HG03175 (cell line): ENCODE measurements at regions not wholly inside any gene's neighbourhood (a gene's known extent, or its start where the extent isn't known, plus 50 kb on each side); places are given as distances from the start of the nearest gene placed in this dataset.

Experiments used
- ATAC-seq: cut with Tn5 transposase; IDR thresholded peaks from one replicate; pipeline ENCODE4 v1.9.1; 2021; ENCODE audit warnings: mild to moderate bottlenecking, moderate library complexity; ENCODE audit not compliant: unreplicated experiment

DNA sequence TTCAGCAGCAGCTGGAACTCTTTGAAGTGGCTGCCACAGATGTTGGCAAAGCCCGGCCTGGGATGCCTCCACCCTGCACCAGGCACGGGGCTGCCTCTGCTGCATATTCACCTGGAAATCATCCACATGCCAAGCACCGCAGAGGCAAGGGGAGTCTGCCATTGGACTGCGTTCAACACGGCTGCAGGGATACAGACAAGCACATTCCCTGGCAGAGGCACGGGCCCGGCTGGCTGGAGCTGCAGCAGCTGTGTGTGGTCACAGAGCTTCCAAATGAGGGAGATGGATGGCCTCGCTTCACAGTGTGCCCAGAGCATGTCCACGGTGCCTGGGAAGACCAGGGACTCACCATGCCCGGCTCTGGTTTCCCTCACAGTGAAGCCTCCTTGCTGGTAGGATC, 1378.9 kb downstream of the TBC1D22A start:
- no peak for ATAC-seq

DNA sequence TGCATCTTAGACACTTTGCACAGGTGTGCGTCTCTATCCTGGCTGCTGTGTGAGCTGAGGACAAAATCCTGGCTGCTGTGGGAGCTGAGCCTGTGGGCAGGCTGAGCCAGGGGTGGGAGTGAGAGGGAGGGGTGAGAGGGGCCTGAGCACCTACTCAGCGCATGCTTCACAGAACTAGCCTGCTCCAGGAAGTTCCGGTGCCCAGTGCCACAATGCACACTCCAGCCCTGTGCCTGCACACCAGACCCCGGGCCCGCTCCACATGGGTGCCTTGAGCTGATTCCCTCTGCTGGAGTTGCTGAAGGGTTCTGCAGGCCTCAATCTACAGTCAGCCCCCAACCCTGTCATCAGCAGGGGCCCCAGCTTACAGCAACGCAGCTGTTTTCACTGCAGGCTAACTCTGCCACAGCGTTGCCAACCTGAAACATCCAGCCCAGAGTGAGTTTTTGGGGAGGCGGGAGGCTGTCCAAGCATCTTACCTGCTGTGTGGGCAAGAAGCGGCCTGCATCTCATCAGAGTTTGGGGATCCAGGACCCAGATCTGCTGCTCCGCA, 1377.9 kb downstream of the TBC1D22A start:
- ATAC-seq: no peak

DNA sequence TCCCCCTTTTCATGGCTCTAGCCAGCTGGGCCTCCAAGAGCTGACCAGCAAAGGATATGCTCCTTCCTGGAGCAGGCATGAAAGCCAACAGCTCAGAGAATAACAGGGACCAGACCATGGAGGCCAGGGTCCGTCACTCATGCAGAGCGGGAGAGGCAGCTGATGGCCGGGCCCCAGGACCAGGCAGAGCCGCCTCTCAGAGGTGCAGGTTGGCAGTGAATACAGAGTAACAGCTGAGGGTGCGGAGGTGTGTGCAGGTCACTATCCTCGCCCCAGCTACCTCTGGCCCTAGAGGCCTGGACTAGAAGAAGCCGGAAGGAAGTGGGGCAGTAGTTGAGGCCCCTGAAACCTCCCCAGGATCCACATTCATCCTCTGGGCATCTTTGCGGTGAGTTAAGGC, 1377.3 kb downstream of the TBC1D22A start:
- no peak for ATAC-seq

DNA sequence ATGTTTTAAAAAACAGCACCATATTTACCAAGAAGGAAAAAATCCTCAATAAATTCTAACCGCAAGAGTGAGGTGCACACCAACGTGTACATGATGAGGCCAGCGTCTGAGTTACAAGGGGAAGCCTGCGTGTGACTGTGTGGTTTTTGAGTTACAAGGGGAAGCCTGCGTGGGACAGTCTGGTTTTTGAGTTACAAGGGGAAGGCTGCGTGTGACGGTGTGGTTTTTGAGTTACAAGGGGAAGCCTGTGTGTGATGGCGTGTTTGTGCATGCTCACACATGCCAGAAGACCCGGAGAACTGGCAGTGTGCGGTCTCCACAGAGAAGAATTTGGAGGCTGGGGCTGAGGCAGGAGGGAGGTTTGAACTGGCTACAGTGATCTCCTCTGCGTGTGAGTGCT, 1376.4 kb downstream of the TBC1D22A start:
- ATAC-seq: no peak

DNA sequence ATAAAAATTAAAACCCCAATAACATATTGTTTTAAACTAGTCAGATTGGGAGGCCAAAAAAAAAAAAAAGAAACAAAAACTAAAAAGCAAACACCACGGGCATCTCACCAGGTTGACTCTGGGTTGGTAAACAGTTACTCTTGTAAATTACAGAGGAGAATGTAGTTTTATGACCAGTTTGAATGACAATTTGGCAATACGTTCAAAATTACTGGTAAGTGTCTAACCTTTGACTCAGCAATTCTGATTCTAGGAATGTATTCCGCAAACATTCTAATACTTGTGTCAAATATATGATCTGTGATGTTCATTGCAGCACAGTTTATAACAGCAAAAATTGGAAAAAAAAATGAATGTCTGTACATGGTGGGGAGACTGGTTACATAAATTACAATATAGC, 1376.0 kb downstream of the TBC1D22A start:
- ATAC-seq: no peak

DNA sequence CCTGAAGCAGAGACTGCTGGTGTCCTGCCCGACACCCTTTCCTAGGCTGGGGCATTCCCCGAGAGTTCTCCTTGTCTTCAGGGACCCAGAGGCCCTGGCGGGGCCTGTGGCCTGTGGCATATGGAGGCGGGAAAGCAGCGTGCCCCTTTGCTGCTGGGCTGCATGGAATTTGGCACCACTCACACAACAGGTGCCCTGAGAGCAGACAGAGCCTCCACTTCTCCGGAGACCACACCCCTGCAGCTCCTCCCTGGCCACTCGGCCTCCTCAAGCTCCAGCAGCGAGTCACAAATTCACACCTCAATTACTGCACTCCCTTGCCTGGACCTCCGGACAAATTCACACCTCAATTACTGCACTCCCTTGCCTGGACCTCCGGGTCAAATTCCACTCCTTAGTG, 1375.2 kb downstream of the TBC1D22A start:
- ATAC-seq: no peak

DNA sequence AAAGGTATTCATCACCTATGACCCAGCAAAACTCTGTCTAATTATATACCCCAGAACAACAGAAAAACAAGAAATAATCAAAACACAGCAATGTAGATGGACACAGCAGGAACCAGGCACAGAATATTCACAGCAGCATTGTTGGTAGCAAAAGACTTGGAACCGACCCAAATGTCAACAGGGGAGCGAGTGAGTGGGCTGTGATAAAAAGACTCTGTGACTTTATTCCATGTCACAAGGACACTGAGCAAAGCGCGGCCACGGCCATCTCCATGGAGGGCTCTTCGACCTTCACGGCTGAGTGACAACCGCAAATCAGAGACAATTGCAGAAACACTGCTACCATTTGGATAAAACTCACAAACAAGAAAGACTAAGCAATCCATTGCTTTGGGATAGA, 1373.1 kb downstream of the TBC1D22A start:
- no peak for ATAC-seq

DNA sequence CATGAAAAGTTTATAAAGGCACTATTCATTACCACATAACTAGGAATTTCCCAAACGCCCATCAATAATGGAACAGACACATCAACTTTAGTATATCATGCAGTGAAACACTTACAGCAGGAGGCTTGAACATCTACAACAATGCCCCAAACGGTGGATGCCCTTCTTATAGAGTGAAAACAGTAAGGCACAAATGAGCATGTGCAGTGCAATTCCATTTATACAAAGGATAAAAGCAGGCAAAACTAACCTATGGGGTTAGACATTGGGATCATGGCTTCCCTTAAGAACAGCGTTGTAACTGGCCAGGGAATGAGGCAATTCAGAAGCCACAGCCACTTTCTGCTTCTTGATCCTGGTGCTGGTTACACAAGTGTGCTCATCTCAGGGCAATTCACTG, 1363.0 kb downstream of the TBC1D22A start:
- ATAC-seq: no peak

DNA sequence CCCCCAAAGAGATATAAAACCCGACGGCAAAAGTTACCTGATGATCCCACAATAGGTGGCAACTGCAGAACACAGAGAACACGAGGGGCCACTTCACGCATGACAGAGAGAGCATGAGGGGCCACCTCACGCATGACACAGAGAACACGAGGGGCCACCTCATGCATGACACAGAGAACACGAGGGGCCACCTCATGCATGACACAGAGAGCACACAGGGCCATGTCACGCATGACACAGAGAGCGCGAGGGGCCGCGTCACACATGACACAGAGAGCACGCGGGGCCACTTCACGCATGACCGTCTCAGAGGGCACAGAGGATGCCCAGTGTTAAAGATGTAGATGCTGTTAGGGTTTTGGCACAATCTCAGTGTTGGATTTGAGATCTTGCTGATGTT, 1359.5 kb downstream of the TBC1D22A start:
- no peak for ATAC-seq

DNA sequence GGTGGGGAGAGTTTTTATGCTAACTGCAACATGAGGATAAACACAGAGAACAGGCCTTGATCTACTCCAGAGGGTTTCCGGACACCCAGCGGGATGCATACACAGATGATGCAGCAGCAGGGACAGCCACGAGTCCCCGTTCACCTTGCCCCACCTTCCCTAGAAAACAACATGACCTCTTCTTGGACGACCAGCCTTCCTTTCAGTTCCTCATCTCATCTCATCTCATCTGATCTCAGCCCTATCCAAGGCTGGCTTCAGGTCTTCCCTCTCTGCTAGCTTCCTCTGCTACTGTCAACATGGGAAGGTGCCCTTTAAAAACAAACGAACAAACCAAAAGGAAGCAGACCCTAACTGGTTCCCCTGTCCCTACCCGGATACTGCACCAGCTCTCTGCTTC, 1356.2 kb downstream of the TBC1D22A start:
- ATAC-seq: no peak

DNA sequence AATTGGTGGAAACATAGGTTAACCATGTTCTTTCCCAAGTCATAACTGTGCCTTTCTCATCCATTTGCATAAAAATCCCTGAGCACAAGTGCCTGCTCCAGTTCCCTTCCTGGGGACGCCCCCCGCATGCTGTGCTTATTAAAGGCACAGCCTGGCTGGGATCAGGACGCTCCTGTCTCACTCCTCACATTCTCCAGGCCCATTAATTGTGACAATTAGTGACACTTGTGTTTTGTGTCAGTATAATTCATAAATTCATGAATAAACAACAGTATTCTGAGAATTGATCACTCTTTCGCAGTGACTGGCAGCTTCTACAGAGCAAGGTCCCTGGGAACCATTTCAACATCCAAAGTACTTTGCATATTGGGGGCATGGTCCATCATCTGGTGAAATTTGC, 1354.4 kb downstream of the TBC1D22A start:
- ATAC-seq: no peak

DNA sequence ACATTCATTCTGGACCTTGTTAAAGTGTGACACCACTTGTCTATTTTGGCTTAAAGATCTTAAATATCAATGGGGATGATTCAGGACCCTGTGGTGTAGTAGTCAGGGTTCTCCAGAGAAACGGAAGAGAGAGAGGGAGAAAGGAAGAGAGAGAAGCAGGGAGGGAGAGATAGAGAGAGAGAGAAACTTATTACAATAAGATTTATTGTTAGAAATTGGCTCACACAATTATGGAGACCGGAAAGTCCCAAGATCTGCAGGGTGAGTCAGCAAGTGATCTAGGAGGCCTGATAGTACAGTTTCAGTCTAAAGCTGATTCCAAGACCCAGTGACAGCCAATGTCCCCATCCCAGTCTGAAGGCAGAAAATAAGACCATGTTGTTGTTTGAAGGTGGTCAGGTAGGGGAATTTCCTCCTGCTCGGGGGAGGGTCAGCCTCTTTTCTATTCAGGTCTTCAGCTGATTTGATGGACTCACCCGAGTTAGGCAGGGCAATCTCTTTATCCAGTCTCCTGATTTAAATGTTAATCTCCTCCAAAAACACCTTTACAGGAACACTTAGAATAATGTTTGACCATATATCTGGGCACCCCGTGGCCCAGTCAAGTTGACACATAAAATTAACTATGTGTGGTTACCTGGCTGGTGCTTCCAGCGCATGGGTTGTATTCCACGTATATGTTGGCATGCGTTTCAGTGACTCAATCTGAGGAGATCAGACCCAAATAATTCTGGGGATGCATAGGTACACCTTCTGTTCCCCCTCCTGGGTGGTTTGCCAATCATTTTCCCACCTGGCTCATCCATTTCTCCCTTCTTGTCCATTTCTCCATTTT, 1350.5 kb downstream of the TBC1D22A start:
- no peak for ATAC-seq

DNA sequence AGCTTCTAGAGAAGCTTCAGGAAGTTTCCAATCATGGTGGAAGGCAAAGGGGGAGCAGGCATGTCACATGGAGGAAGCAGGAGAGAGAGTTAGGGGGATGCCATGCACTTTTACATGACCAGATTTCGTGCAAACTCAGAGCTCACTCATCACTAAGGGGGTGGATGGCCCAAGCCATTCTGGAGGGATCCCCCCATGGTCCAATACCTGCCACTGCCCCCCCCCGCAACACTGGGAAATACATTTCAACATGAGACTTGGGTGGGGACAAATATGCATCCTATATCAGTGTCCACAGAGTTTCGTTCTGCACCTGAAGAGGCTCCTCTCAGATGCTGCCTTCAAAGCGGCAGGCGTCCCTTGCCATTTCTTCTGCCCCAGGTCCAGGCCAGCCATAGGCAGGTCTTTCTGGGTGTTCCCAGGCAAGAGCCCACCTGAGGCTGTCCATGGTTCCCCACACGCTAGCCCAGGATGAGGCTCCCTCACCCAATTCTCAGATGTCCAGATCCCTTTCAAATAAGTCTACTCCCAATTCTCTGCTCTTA, 1344.3 kb downstream of the TBC1D22A start:
- no peak for ATAC-seq

DNA sequence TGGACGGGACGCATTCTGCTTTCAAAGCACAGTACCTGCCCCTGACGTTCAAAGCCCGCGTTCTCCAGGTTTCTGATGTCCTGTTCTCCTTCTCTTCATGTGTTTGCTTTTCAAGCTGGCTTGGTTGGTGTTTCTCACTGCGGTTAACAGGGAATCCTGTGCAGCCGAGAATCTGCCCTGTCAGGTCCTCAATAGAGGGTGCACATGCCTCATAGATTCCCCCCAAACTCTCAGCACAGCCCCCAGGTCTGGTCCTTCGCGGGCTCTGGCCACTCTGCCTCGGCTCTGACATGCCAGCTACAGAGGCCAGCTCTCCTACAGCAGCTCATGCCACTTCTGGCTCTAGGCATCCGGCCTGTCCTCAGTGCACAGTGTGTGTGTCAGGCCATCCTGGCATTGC, 1343.8 kb downstream of the TBC1D22A start:
- no peak for ATAC-seq

DNA sequence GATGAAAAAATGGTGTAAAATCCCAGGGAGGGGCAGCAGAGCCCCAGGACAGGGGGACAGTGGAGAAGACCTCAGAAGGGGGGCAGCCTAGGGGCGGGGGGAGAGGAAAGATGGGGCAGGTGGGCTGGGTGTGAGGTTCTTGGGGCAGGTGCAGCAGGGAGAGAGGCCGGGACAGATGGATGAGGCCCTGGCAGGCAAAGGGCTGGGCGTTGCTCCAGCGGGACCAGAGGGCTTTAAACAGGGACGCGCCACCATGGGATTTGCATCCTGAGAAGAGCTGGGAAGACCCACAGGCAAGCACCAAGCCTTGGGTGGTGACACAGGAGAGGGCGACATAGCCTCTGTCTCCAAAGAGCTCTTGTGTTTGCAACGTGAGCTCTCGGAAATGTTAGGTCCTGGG, 1342.8 kb downstream of the TBC1D22A start:
- no peak for ATAC-seq

DNA sequence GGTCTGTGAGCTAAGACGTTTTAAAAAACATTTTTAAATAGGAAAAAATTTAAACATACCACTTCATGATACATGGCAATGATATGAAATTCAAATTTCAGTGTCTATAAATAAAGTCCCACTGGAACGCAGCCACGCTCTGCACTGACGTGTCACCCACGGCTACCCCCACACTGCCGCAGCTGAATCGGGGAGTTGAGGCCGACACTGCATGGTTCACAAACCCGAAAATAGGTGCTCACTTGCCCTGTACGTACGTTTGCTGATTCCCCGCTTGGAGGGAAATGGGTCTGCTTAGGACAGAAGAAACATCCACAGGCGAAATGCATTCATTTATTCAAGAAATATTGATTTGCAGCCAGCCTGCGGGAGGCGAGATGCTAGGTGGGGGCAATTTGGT, 1342.3 kb downstream of the TBC1D22A start:
- no peak for ATAC-seq

DNA sequence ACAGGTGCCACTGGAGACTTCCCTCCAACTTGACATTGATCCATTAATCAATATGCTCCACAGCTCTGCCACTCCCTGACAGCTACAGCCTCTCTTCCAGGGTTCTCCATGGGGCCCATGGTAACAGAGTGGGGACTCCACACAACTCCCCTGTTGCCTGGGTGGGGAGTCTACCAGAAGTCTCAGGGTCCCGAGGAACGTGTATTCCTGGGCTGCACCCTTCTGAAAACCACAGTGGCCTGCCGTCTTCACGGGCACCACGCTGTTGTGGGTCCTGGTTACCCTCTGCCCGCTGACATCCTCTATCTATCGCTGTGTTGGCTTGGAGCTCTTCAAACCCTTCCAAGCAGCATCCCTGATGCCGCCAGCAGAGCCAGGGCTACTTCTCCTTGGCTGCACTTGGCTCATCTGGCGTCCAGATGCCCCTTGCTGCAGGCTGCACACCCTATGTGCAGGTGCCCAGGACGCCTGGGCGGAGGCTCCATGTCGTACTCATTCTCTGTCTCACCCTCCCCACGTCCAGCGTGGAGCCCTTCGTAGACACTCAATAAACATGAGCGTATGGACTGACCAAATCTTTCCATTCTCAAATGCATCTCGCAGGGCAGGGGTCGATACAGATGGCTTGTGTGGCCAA, 1341.8 kb downstream of the TBC1D22A start:
- ATAC-seq: no peak

DNA sequence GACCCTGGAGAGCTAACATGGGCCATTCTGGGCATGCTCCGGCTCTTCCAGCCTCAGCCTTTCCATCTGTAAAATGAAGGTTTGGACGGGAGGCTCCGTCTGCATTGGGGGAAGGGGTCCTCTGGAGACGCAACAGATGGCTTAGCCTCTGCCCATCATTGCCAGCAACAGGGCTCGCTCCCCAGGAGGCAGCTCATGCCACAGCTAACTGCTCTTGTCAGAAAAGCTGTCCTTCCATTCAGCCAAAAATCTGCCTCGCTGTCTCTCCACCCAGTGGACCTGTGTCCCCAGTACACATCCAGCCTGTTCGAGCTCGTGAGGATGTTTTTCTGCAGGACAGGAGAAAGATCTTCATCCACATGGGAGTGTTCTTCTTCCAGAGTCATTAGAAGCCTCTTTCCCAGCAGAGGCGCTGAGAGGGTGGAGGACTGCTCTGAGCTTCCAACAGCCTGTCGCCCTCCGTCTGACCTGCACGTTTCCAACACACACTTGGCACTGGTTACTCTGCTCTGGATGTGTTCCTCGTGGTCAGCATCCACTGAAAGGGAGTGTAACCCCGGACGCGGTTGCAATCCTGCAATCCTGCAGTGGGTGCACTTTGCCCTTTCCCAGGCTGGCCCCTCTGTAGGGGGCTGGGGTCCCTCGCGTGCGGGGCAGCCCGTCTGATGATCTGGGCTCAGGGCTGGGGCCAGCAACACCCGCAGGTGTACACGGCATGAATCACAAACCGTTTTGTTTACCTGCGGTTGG, 1340.9 kb downstream of the TBC1D22A start:
- ATAC-seq: no peak

DNA sequence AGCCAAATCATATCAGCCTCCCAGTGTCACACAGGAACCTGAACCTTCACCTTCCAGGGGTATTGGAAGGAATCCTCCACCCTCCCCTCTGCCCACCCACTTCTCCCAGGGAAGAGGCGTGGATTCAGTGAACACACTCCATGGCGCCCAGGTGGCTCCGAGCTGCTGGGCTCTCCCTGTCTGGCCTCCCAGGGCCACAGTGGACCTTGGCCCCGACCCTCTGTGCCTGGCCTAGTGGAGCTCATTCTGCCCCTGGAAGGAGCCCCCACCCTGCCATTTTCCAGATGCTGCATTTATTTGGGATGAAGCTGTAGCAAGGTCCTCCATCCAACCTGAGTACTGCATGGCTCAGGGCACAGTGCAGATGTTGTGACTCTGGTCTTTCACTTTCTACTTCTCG, 1340.1 kb downstream of the TBC1D22A start:
- ATAC-seq: no peak

DNA sequence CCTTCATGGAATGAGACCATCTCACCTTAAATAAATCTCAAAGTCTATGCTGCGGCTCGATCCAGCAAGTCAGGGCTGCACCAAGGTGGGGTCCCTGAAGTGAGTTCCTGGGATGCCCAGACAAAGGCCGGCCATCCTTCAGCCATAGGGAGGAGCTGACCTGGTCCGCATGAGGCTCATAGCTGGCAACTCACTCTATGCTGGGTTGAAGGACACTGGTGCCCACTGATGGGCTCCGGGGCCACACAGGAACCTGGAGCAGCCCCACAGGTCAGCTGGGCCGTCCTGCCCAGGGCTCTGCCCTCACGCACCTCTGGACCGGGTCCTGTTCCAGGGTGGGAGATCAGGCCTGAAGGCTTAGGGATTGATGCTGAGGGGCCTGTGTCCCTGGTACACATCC, 1339.3 kb downstream of the TBC1D22A start:
- no peak for ATAC-seq

DNA sequence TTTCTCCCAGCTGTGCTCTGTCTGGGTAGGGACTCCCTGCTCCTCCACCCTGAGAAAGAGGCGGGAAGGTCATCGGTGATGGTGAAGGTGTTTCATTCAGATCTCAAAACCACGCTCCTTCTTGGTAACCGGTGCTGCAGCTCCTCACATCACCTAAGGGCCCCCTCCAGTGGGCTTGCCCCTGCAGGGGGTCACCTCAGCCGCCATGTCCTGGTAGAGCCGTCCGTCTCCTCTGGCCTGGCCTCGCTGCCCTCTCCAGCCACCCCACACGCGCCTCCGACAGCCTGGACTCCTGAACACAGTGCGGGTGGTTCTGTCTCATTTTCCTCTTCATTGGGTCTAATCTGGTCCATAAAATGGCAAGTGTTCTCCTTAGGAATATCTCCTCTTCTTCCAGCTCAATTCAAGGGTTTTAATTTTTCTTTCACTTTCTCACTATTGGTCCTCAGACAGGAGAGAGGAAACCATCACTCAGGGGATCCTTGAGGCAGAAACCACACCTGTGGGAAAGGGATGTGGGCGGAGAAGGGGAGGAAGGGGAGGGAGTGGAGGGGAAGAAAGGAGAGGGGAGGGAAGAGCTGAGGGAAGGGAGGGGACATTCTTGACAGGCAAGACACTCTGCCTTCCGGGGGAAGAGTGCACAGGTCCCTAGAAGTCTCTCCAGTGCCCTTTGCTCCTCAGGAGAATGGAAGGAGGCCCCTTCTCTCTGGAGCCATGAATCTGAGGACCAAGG, 1338.4 kb downstream of the TBC1D22A start:
- ATAC-seq: no peak
